GM19043 (cell line): ENCODE measurements at regions not wholly inside any gene's neighbourhood (a gene's known extent, or its start where the extent isn't known, plus 50 kb on each side); places are given as distances from the start of the nearest gene placed in this dataset.

Experiments
- ATAC-seq: cut with Tn5 transposase; IDR thresholded peaks from one replicate; pipeline ENCODE4 v1.9.1; 2021; ENCODE audit warnings: low read depth; ENCODE audit not compliant: unreplicated experiment

- ATAC-seq = no peak
Measured at GRCh38 chr18:78890388-78890787, 89.2 kb upstream of the SALL3 start.

GRCh38 chr18:78891185-78891762, 88.3 kb upstream of the SALL3 start:
- ATAC-seq = no peak

- ATAC-seq = no peak
Measured at GRCh38 chr18:78892177-78892576, 87.4 kb upstream of the SALL3 start.

GRCh38 chr18:78892721-78893120, 86.9 kb upstream of the SALL3 start:
- no peak for ATAC-seq

GRCh38 chr18:78893281-78894032, 86.2 kb upstream of the SALL3 start:
- no peak for ATAC-seq

GRCh38 chr18:78894033-78894305, 85.6 kb upstream of the SALL3 start:
- no peak for ATAC-seq

GRCh38 chr18:78895207-78896001, 84.2 kb upstream of the SALL3 start:
- ATAC-seq = no peak

GRCh38 chr18:78896111-78896905, 83.3 kb upstream of the SALL3 start:
- ATAC-seq = no peak

GRCh38 chr18:78898066-78898465, 81.6 kb upstream of the SALL3 start:
- no peak for ATAC-seq

GRCh38 chr18:78898635-78899034, 81.0 kb upstream of the SALL3 start:
- no peak for ATAC-seq

GRCh38 chr18:78899241-78899640, 80.4 kb upstream of the SALL3 start:
- no peak for ATAC-seq

GRCh38 chr18:78900938-78901909, 78.4 kb upstream of the SALL3 start:
- ATAC-seq = no peak

- no peak for ATAC-seq
Measured at GRCh38 chr18:78901923-78902794, 77.5 kb upstream of the SALL3 start.

GRCh38 chr18:78902795-78903435, 76.7 kb upstream of the SALL3 start:
- no peak for ATAC-seq

GRCh38 chr18:78903436-78904178, 76.0 kb upstream of the SALL3 start:
- no peak for ATAC-seq

- ATAC-seq = no peak
Measured at GRCh38 chr18:78904179-78904531, 75.5 kb upstream of the SALL3 start.

- ATAC-seq = no peak
Measured at GRCh38 chr18:78905334-78905733, 74.3 kb upstream of the SALL3 start.

GRCh38 chr18:78906066-78906465, 73.6 kb upstream of the SALL3 start:
- no peak for ATAC-seq
